GM06990 (cell line): ENCODE measurements at regions not wholly inside any gene's neighbourhood (a gene's known extent, or its start where the extent isn't known, plus 50 kb on each side); places are given as distances from the start of the nearest gene placed in this dataset.

Experiments
- DNase-seq: peaks from one replicate; pipeline ENCODE4 v3.0.0-alpha.2; 2011; ENCODE audit not compliant: insufficient read length; ENCODE audit errors: extremely low read depth
- H3K27me3 ChIP-seq: replicated peaks from 2 replicates; pipeline ENCODE4 v1.6.0; 2011; ENCODE audit warnings: low read length; ENCODE audit not compliant: control insufficient read depth, insufficient read depth
- H3K36me3 ChIP-seq: 2 replicates; pipeline ENCODE4 v1.5.1; 2011; ENCODE audit warnings: low read length; ENCODE audit not compliant: control insufficient read depth, insufficient read depth
- H3K4me3 ChIP-seq: replicated peaks from 2 replicates; pipeline ENCODE4 v1.5.1; 2011; ENCODE audit warnings: low read depth, mild to moderate bottlenecking, control low read depth, low read length
- CTCF ChIP-seq: IDR thresholded peaks from 2 replicates; pipeline ENCODE4 v1.5.1; 2011; ENCODE audit warnings: low read length, control low read depth, mild to moderate bottlenecking, inconsistent platforms; ENCODE audit not compliant: insufficient read depth, poor library complexity, severe bottlenecking

GRCh38 chr1:68673771-68674170 lies 176.9 kb upstream of the DEPDC1 start:
- no peak for DNase-seq
- Histone ChIP-seq H3K4me3 (no peak overlapping the region), H3K36me3 (no peaks in the 10 kb centered on the region), H3K27me3 (no peaks in the 10 kb centered on the region)
- no peak for TF ChIP-seq CTCF

GRCh38 chr1:68675336-68675735 lies 178.5 kb upstream of the DEPDC1 start:
- no peak for TF ChIP-seq CTCF
- Histone ChIP-seq H3K4me3 (no peak overlapping the region), H3K36me3 (no peaks in the 10 kb centered on the region), H3K27me3 (no peaks in the 10 kb centered on the region)
- DNase-seq, result no peak

GRCh38 chr1:68677684-68678351 lies 180.9 kb upstream of the DEPDC1 start:
- Histone ChIP-seq H3K36me3 (no peaks in the 10 kb centered on the region), H3K27me3 (no peaks in the 10 kb centered on the region), H3K4me3 (no peak overlapping the region)
- TF ChIP-seq CTCF, result no peak
- no peak for DNase-seq

- Histone ChIP-seq H3K36me3 (no peaks in the 10 kb centered on the region), H3K4me3 (no peak overlapping the region), H3K27me3 (no peaks in the 10 kb centered on the region)
- no peak for DNase-seq
- no peak for TF ChIP-seq CTCF
These were observed 199.3 kb upstream of the DEPDC1 start for GRCh38 chr1:68696221-68696620.

- DNase-seq, result no peak
- H3K27me3 ChIP-seq, result no peaks in the 10 kb centered on the region
- no peaks in the 10 kb centered on the region for H3K36me3 ChIP-seq
- no peak overlapping the region for H3K4me3 ChIP-seq
- no peak for TF ChIP-seq CTCF
These were observed 207.1 kb upstream of the DEPDC1 start for GRCh38 chr1:68703921-68704354.
